Renal cortical epithelial cell (primary cell): ENCODE measurements at regions not wholly inside any gene's neighbourhood (a gene's known extent, or its start where the extent isn't known, plus 50 kb on each side); places are given as distances from the start of the nearest gene placed in this dataset.
A peak's percentile ranks its signal among the peaks of the same experiment; 100 is the strongest.

ENCODE experiments used
- DNase-seq: peaks from one replicate; pipeline ENCODE4 v3.0.0-alpha.2; 2011; ENCODE audit warnings: low read depth

- DNase-seq, result no peak
Observed at GRCh38 chr2:235264121-235264493, 229.7 kb upstream of the AGAP1 start.

- DNase-seq, result no peak
Observed at GRCh38 chr2:235264512-235264911, 229.3 kb upstream of the AGAP1 start.

DNA sequence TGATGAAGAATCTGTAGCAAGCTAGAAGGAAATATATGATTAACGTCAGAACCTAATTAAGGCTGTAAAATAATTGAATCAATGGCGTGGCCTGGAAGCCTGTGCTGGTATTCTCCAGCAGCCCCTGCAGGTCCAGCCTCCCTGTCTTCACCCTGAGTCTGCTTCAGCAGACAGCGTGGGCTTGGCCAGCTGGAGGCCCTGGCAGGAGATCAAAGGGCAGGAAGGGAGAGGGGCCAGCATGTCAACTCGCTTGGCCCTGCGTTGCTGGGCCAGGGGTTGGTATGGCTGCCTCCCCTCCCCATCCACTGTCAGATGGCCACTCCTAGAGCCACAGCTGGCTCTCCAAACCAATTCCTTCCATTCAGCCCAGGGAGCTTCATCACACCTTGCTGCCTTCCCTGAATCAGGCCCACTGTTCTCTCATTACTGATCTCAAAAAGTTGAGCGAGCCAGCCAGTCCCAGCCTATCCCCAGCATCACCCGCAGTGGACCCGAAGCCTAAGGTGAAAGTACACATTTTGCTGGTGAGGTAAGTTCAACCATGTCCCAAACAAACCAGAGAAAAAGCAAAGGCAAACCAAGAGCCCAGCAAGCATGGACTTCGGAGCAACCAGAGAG is 228.4 kb upstream of the AGAP1 start:
- DNase-seq, result no peak

DNA sequence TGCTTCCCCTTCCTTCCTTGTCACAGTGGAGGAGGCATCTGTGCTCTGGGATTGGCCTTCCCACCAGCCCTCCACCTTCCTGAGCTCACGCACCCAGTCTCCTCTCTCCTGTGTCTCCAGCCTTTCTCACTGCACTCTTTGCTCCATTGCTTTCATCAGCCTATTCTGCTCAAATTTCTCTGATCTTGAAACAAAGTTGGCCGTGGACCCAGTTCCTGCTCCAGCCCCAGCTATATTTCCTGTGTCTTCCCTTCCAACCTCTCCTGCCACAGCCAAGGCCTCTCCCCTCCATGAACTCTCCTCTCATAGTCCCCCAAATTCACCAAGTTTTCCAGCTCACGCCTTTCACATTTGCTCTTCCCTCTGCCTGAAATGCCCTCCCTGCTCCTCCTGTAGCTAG is 226.6 kb upstream of the AGAP1 start:
- DNase-seq, result no peak

GRCh38 chr2:235268535-235268934 is 225.3 kb upstream of the AGAP1 start:
- DNase-seq, result peak; percentile 70

DNA sequence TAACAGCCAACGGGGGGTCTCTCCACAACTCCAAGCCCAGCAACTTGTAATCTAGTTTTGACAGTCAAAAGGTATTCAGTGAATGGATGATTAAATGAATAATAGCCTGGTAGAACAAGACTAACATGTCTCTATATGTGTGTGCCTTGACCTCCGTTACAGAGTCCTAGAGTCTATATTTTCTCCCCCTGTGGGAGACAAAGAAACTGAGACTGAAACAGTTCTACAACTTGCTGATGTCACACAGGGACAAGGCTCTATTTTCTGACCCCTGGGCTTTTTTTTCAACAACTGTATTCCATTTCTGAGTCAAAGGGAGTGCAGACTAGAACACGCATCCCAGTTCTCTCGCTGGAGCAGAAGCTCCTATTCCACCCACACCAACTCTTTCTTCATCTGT is 223.6 kb upstream of the AGAP1 start:
- no peak for DNase-seq

DNA sequence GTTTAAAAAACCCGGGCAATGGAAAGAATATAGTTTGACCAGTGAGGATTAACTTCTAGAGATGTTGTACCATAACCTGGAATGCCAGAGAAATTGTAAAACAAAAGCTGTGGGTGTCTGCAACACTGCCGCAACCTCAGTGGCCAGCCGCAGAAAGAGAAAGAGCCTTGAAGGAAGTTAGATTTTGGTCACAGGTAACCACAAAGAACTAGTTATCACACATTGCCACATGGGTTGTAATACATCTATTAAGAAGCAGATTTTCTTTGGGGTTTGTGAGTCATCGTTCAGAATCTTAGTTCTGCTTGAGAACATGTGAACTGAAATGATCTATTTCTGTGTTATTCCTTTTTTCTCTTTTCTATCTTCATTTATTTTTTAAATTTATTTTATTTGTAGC is 222.9 kb upstream of the AGAP1 start:
- peak; percentile 91 for DNase-seq

- DNase-seq, result peak; percentile 26
Observed at GRCh38 chr2:235271936-235272335, 221.9 kb upstream of the AGAP1 start.

GRCh38 chr2:235274023-235274422 is 219.8 kb upstream of the AGAP1 start:
- no peak for DNase-seq

GRCh38 chr2:235277485-235277884 is 216.4 kb upstream of the AGAP1 start:
- DNase-seq, result no peak

DNA sequence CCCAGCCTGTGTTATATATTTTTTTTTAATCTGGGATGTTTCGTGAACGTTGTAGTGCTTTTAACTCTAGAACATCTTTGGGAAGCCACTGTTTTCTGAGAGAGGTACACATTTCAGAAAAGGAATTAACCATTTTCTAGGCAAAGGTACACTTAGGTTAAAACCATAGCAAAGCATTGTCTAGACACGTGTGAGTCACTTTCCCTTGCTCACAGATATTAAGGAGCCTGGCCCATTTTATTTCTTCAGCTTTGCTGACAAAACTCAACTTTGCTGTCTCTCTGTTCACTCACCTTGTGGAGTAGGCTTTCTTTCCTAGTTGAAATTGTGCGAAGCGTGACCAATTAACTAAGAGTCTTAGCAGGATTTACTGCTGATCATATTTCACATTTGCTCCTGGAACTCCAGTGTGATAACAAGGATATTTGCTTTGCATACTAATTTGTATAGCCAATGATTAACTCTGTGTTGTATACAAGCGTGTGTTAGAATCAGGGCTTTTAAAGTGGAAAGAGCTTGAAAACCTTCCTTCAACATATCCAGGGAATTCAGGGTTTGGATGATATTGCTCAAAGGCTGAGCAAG is 215.0 kb upstream of the AGAP1 start:
- DNase-seq, result peak; percentile 74

- DNase-seq, result no peak
Observed at GRCh38 chr2:235279965-235280364, 213.9 kb upstream of the AGAP1 start.

DNA sequence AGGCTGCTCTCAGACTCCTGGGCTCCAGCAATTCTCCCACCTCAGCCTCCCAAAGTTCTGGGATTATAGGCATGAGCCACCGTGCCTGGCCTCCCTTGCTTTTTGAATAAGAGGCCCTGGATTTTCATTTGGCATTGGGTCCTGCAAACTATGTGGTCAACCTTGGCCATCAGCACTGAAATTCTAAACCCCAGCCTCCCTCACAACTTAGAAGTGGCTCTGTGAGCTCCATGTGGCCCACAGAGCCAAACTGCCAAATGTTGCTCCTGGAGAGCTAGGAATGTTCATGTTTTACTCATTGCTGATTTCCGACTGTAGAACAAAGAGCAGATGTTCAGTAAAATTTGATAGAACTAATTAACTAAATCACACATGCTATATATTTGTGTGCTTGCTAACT is 210.6 kb upstream of the AGAP1 start:
- DNase-seq, result no peak

GRCh38 chr2:235286622-235287374 is 207.0 kb upstream of the AGAP1 start:
- DNase-seq, result no peak

- no peak for DNase-seq
Observed at GRCh38 chr2:235287375-235287733, 206.5 kb upstream of the AGAP1 start.

- no peak for DNase-seq
Observed at GRCh38 chr2:235291461-235291860, 202.4 kb upstream of the AGAP1 start.

GRCh38 chr2:235293061-235293460 is 200.8 kb upstream of the AGAP1 start:
- no peak for DNase-seq

GRCh38 chr2:235295831-235296230 is 198.0 kb upstream of the AGAP1 start:
- no peak for DNase-seq

DNA sequence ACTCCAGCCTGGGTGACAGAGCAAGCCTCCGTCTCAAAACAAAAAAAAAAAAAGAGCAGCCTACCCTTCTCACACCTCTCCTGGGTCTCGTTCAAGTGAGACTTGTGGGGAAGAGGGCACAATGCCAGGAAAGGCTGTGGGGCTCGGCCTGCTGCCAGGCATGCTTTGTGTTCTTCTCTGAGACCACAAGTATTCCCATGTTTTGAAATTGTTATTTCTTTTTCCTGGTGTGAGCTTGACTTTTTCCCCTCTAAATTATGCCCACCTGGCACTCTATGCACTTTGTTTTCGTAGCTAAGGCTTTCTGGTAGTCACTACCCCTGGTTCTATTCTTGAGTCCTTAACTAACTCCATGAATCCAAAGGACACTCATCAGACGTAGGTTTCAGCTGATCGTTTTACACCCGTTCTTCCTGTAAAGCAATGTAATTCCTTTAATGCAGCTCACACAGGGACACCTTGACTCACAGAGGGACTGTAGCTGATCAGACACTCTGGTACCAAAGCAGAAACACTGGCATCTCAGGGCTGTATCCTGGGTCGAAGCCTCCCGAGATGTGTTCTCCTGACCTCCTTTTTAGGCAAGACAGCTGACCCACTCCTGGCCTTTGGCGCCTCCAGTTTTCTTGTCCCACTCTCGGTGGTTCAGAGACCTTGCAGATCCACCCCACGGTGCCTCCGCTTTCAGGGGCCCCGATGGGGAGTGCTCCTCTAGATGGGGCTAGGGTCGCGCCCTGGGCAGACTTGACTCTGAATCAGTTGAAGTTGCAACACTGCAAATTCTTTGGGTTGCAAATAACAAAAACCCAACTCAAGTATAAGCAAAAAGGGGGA is 193.3 kb upstream of the AGAP1 start:
- peak; percentile 98 for DNase-seq

DNA sequence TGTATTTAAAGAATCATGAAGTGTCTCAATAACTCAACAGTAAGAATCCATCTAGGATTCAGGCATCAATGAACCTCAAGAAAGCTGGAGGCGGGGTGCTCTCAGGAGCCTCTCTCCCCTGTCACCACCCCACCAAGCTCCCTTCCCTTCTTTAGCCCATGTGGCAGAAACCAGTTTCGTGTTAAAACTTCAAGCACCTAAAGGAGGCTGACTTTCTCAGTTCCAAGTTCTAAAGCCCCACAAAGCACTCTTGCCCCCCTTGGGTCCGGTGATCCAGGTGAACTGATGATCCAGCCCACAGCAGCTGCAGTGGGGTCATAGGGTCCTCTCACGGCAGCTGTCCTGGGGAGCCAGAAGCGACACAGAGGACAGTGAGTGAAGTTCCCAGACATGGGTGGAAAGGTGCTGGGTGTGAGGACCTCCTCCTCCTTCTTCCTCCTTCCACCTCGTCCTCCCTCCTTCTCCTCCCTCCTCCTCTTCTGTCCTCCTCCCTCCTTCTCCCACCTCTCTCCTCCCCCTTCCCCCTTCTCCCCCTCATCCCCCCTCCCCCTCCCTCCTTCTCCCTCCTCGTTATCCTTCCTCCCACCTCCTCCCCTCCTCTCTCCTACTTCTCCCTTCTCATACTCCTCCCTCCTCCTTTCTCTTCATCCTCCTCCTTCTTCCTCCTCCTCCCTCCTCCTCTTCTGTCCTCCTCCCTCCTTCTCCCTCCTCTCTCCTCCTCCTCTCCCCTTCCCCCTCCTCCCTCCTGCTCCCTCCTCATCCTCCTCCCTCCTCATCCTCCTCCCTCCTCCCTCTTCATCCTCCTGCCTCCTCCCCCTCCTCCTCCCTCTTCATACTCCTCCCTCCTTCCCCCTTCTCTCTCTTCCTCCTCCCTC is 192.4 kb upstream of the AGAP1 start:
- DNase-seq, result no peak

GRCh38 chr2:235302263-235302662 is 191.6 kb upstream of the AGAP1 start:
- peak; percentile 27 for DNase-seq
